Hypothalamus (tissue), 51 donors: ENCODE measurements at regions not wholly inside any gene's neighbourhood (a gene's known extent, or its start where the extent isn't known, plus 50 kb on each side); places are given as distances from the start of the nearest gene placed in this dataset.

Experiments used
- DNase-seq, 51 donors: peaks; one replicate each; lab custom pipeline; 2025; lab: John Stamatoyannopoulos, UW

- DNase-seq = no peak
These were observed 617.4 kb upstream of the NETO1 start for GRCh38 chr18:73485166-73485565.

- no peak for DNase-seq
These were observed 615.1 kb upstream of the NETO1 start for GRCh38 chr18:73482901-73483300.

GRCh38 chr18:73479477-73479876, 611.7 kb upstream of the NETO1 start:
- no peak for DNase-seq

GRCh38 chr18:73478191-73478590, 610.4 kb upstream of the NETO1 start:
- no peak for DNase-seq

- no peak for DNase-seq
These were observed 608.2 kb upstream of the NETO1 start for GRCh38 chr18:73476031-73476430.

- peak in 1 of 51 donors; percentile 5 for DNase-seq
These were observed 594.3 kb upstream of the NETO1 start for GRCh38 chr18:73462092-73462491.

GRCh38 chr18:73461780-73462059, 593.9 kb upstream of the NETO1 start:
- no peak for DNase-seq

- no peak for DNase-seq
These were observed 593.4 kb upstream of the NETO1 start for GRCh38 chr18:73461038-73461779.

GRCh38 chr18:73458186-73458964, 590.6 kb upstream of the NETO1 start:
- no peak for DNase-seq

GRCh38 chr18:73456643-73457042, 588.9 kb upstream of the NETO1 start:
- DNase-seq = no peak

GRCh38 chr18:73452866-73453265, 585.1 kb upstream of the NETO1 start:
- DNase-seq = no peak

GRCh38 chr18:73446502-73446901, 578.7 kb upstream of the NETO1 start:
- DNase-seq = no peak

GRCh38 chr18:73431620-73432019, 563.8 kb upstream of the NETO1 start:
- no peak for DNase-seq

- DNase-seq = no peak
These were observed 553.2 kb upstream of the NETO1 start for GRCh38 chr18:73421010-73421409.

GRCh38 chr18:73419531-73419930, 551.7 kb upstream of the NETO1 start:
- DNase-seq = no peak

GRCh38 chr18:73414598-73414997, 546.8 kb upstream of the NETO1 start:
- no peak for DNase-seq

- DNase-seq = no peak
These were observed 546.3 kb upstream of the NETO1 start for GRCh38 chr18:73414069-73414468.

GRCh38 chr18:73409242-73409641, 541.5 kb upstream of the NETO1 start:
- DNase-seq = no peak

- DNase-seq = no peak
These were observed 540.7 kb upstream of the NETO1 start for GRCh38 chr18:73408469-73408868.

- DNase-seq = no peak
These were observed 539.7 kb upstream of the NETO1 start for GRCh38 chr18:73407506-73407905.

GRCh38 chr18:73384246-73384645, 516.5 kb upstream of the NETO1 start:
- no peak for DNase-seq

GRCh38 chr18:73381699-73382036, 513.9 kb upstream of the NETO1 start:
- no peak for DNase-seq
